ENCODE measurements at regions not wholly inside any gene's neighbourhood (a gene's known extent, or its start where the extent isn't known, plus 50 kb on each side); places are given as distances from the start of the nearest gene placed in this dataset.

DNA sequence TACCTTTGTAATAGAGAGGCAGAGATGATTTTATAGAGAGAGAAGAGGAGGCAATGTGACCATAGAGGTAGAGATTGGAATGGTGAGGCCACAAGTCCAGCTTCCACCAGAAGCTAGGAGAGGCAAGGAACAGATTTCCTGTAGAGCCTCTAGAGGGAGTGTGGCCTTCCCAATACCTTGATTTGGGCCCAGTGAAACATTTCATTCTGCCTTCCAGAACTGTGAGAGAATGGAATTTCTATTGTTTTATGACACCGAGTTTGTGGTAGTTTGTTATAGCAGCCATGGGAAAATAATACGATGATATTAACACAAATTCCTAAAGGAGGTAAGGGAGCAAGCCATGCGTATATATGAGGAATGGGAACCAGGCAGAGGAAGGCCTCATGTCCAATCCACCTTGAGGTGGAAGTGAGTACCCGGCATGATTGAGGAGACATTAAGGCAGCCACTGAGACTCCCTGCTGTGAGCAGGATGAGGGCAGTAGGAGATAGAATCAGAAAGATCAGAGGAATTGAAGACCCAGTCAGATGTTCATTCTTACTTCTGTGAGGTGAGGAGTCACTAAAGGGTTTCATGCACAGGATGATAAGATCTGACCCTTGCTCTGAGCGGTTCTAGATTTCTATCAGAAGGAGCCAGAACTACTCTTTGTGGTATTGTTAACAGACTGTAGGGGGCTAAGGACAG is 636.3 kb upstream of the IMPG1 start:
- TF ChIP-seq, protein P1, sequence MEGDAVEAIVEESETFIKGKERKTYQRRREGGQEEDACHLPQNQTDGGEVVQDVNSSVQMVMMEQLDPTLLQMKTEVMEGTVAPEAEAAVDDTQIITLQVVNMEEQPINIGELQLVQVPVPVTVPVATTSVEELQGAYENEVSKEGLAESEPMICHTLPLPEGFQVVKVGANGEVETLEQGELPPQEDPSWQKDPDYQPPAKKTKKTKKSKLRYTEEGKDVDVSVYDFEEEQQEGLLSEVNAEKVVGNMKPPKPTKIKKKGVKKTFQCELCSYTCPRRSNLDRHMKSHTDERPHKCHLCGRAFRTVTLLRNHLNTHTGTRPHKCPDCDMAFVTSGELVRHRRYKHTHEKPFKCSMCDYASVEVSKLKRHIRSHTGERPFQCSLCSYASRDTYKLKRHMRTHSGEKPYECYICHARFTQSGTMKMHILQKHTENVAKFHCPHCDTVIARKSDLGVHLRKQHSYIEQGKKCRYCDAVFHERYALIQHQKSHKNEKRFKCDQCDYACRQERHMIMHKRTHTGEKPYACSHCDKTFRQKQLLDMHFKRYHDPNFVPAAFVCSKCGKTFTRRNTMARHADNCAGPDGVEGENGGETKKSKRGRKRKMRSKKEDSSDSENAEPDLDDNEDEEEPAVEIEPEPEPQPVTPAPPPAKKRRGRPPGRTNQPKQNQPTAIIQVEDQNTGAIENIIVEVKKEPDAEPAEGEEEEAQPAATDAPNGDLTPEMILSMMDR (IDR thresholded peaks at IDR 0.05; ENCODE audit: insufficient read depth, low read length, poor library complexity, severe bottlenecking), result no peak
- H3K4me3 ChIP-seq (replicated peaks; ENCODE audit: low read depth, low read length), result no peak overlapping the region
- H3K36me3 ChIP-seq (ENCODE audit: control insufficient read depth, insufficient read depth, low read length), result no peaks in the 10 kb centered on the region
- no peak for DNase-seq (ENCODE audit: extremely low read depth, insufficient read length)
- H3K27me3 ChIP-seq (replicated peaks; ENCODE audit: control insufficient read depth, insufficient read depth, low read length), result no peaks in the 10 kb centered on the region

DNA sequence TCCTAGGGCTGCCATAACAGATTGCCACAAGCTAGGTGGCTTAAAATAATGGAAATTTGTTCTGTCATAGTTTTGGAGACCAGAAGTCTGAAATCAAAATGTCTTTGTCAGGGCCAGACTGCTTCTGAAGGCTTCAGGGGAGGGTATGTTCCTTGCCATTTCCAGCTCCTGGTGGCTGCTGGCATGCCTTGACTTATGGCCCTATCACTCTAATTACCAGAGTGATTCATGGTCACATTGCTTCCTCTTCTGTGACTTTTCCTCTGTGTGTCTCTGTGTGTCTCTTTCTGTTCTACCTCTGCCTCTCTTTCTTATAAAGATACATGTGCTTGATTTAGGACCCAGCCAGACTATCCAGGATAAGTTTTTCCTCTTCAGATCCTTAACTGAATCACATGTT is 635.2 kb upstream of the IMPG1 start:
- Histone ChIP-seq H3K27me3 (replicated peaks; ENCODE audit: control insufficient read depth, insufficient read depth, low read length) (no peaks in the 10 kb centered on the region), H3K36me3 (ENCODE audit: control insufficient read depth, insufficient read depth, low read length) (no peaks in the 10 kb centered on the region), H3K4me3 (replicated peaks; ENCODE audit: low read depth, low read length) (no peak overlapping the region)
- TF ChIP-seq, protein P1 (IDR thresholded peaks at IDR 0.05; ENCODE audit: insufficient read depth, low read length, poor library complexity, severe bottlenecking), result no peak
- DNase-seq (ENCODE audit: extremely low read depth, insufficient read length), result no peak

DNA sequence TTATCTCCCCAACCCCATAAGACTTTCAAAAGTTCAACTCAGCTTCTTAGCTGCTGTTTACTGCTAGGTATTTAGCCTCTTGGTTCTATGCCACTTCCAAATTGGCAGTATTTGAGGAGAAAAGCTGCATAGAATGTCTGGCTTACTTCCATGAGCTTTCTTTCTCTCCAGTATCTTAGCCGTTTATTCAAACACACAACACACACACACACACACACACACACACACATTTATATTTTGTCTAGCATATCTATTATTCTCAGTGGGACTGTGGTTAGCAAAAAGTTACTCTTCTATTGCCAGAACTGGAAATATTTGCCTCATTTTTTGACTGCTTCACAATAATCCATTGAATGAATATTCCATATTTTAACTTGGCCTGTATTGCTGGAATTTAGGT is 634.2 kb upstream of the IMPG1 start:
- DNase-seq (ENCODE audit: extremely low read depth, insufficient read length), result no peak
- H3K4me3 ChIP-seq (replicated peaks; ENCODE audit: low read depth, low read length), result no peak overlapping the region
- TF ChIP-seq, protein P1 (IDR thresholded peaks at IDR 0.05; ENCODE audit: insufficient read depth, low read length, poor library complexity, severe bottlenecking), result no peak
- H3K36me3 ChIP-seq (ENCODE audit: control insufficient read depth, insufficient read depth, low read length), result no peaks in the 10 kb centered on the region
- H3K27me3 ChIP-seq (replicated peaks; ENCODE audit: control insufficient read depth, insufficient read depth, low read length), result no peaks in the 10 kb centered on the region

DNA sequence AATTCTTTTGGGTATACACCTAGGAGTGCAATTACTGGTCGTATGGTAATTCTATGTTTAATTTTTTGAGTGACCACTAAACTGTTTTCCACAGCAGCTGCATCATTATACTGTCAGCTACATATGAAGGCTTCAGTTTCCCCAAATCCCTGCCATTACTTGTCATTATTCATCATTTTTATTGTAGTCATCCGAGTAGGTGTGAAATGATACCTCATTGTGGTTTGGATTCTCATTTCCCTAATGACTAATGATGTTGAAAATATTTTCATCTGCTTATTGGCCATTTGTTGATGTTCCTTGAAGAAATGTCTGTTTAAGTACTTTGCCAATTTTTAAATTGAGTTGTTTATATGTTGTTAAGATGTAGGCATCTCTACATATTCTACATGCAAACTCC is 633.6 kb upstream of the IMPG1 start:
- Histone ChIP-seq H3K4me3 (replicated peaks; ENCODE audit: low read depth, low read length) (no peak overlapping the region), H3K27me3 (replicated peaks; ENCODE audit: control insufficient read depth, insufficient read depth, low read length) (no peaks in the 10 kb centered on the region), H3K36me3 (ENCODE audit: control insufficient read depth, insufficient read depth, low read length) (no peaks in the 10 kb centered on the region)
- DNase-seq (ENCODE audit: extremely low read depth, insufficient read length), result no peak
- TF ChIP-seq, protein P1 (IDR thresholded peaks at IDR 0.05; ENCODE audit: insufficient read depth, low read length, poor library complexity, severe bottlenecking), result no peak

DNA sequence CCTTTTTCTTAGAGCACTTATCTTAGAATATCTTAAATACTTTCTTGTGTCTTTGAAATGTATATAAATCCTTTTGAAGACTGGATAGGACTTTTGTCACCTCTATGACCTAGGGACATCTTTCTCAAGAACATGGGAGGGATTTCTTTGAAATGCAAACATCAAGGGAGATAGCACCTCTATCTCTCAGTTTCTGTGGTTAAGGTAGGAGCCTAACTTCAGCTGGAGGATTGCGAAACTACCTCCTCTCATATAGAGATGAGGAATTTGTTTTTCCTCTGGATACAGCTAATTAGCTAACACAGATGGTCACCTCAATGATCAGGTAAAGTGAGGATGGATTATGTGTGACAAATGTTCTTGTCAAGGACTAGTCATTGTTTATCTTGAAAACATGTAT is 631.3 kb upstream of the IMPG1 start:
- TF ChIP-seq, protein P1 (IDR thresholded peaks at IDR 0.05; ENCODE audit: insufficient read depth, low read length, poor library complexity, severe bottlenecking), result no peak
- no peaks in the 10 kb centered on the region for H3K27me3 ChIP-seq (replicated peaks; ENCODE audit: control insufficient read depth, insufficient read depth, low read length)
- H3K36me3 ChIP-seq (ENCODE audit: control insufficient read depth, insufficient read depth, low read length), result no peaks in the 10 kb centered on the region
- no peak for DNase-seq (ENCODE audit: extremely low read depth, insufficient read length)
- H3K4me3 ChIP-seq (replicated peaks; ENCODE audit: low read depth, low read length), result no peak overlapping the region

DNA sequence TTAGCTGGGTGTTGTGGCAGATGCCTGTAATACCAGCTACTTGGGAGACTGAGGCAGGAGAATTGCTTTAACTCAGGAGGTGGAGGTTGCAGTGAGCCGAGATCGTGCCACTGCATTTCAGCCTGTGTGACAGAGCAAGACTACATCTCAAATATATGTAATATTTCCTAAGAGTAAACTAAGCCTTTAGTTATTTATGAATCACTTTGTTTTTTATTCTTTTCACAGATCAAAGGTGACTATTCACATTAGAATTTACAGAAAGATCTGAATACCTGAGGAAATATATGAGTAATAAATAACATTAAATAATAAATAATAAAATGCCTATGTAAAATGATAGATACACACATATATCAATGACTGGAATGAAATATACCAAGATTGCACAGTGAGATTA is 630.8 kb upstream of the IMPG1 start:
- TF ChIP-seq, protein P1 (IDR thresholded peaks at IDR 0.05; ENCODE audit: insufficient read depth, low read length, poor library complexity, severe bottlenecking), result no peak
- H3K27me3 ChIP-seq (replicated peaks; ENCODE audit: control insufficient read depth, insufficient read depth, low read length), result no peaks in the 10 kb centered on the region
- DNase-seq (ENCODE audit: extremely low read depth, insufficient read length), result no peak
- H3K4me3 ChIP-seq (replicated peaks; ENCODE audit: low read depth, low read length), result no peak overlapping the region
- no peaks in the 10 kb centered on the region for H3K36me3 ChIP-seq (ENCODE audit: control insufficient read depth, insufficient read depth, low read length)
